Left ventricle myocardium inferior (tissue), 1 donor: ENCODE measurements at regions not wholly inside any gene's neighbourhood (a gene's known extent, or its start where the extent isn't known, plus 50 kb on each side); places are given as distances from the start of the nearest gene placed in this dataset.

Source experiments
- DNase-seq: peaks from one replicate; pipeline ENCODE4 v3.0.0-alpha.2; 2020
- H3K27ac ChIP-seq: fragments of 200-600 bp; replicated peaks from 2 replicates; pipeline ENCODE4 v1.8.0; 2021
- H3K27me3 ChIP-seq: fragments of 200-600 bp; 2 replicates; pipeline ENCODE4 v1.8.0; 2021; ENCODE audit warnings: low read depth
- H3K36me3 ChIP-seq: fragments of 200-600 bp; 2 replicates; pipeline ENCODE4 v1.8.0; 2021
- H3K4me1 ChIP-seq: fragments of 200-600 bp; 2 replicates; pipeline ENCODE4 v1.8.0; 2021
- H3K4me3 ChIP-seq: fragments of 200-600 bp; 2 replicates; pipeline ENCODE4 v1.8.0; 2021; ENCODE audit warnings: mild to moderate bottlenecking, moderate library complexity
- H3K9me3 ChIP-seq: fragments of 200-600 bp; replicated peaks from 2 replicates; pipeline ENCODE4 v1.8.0; 2021
- CTCF ChIP-seq: fragments of 200-600 bp; IDR thresholded peaks from 2 replicates; pipeline ENCODE4 v1.8.0; 2021; ENCODE audit warnings: antibody characterized with exemption, mild to moderate bottlenecking, borderline replicate concordance
- intact Hi-C: fragments of 100-400 bp; cut with micrococcal nuclease; formaldehyde crosslinking; loops from one replicate; pipeline ENCODE4 v1.11.0; 2022
- donor health status: DM: no; HTN: yes; CAD: no; lungs with severe emphysema.

- Histone ChIP-seq H3K27me3 (no peaks in the 10 kb centered on the region), H3K36me3 (no peaks in the 10 kb centered on the region), H3K4me1 (no peaks in the 10 kb centered on the region), H3K27ac (no peak overlapping the region), H3K4me3 (no peak overlapping the region), H3K9me3 (no peaks in the 10 kb centered on the region)
- no peak for DNase-seq
- no peak for TF ChIP-seq CTCF
- intact Hi-C loops: no loop called here
Measured at GRCh38 chr5:82367930-82368329, 89.8 kb upstream of the RPS23 start.

- Histone ChIP-seq H3K4me3 (no peak overlapping the region), H3K36me3 (no peaks in the 10 kb centered on the region), H3K9me3 (no peaks in the 10 kb centered on the region), H3K27me3 (no peaks in the 10 kb centered on the region), H3K4me1 (no peaks in the 10 kb centered on the region), H3K27ac (no peak overlapping the region)
- intact Hi-C loops: no loop called here
- no peak for DNase-seq
- no peak for TF ChIP-seq CTCF
Measured at GRCh38 chr5:82365744-82366228, 87.6 kb upstream of the RPS23 start.

- H3K27ac ChIP-seq: peak overlapping the region; percentile 11
- no peaks in the 10 kb centered on the region for H3K9me3 ChIP-seq
- no peaks in the 10 kb centered on the region for H3K27me3 ChIP-seq
- intact Hi-C loops: no loop called here
- DNase-seq: no peak
- no peak overlapping the region for H3K4me3 ChIP-seq
- no peak for TF ChIP-seq CTCF
- H3K4me1 ChIP-seq: no peaks in the 10 kb centered on the region
- no peaks in the 10 kb centered on the region for H3K36me3 ChIP-seq
Measured at GRCh38 chr5:82365026-82365425, 86.9 kb upstream of the RPS23 start.

GRCh38 chr5:82364497-82364896 lies 86.3 kb upstream of the RPS23 start:
- TF ChIP-seq CTCF: peak; percentile 52
- Histone ChIP-seq H3K9me3 (no peaks in the 10 kb centered on the region), H3K36me3 (no peaks in the 10 kb centered on the region), H3K4me1 (no peaks in the 10 kb centered on the region), H3K4me3 (no peak overlapping the region), H3K27ac (peak overlapping the region; percentile 11), H3K27me3 (no peaks in the 10 kb centered on the region)
- DNase-seq: no peak
- intact Hi-C loops: no loop called here

GRCh38 chr5:82363524-82363923 lies 85.4 kb upstream of the RPS23 start:
- no peak for TF ChIP-seq CTCF
- Histone ChIP-seq H3K27ac (no peak overlapping the region), H3K4me1 (peaks cover 5% of the 10 kb centered on the region), H3K9me3 (no peaks in the 10 kb centered on the region), H3K36me3 (no peaks in the 10 kb centered on the region), H3K4me3 (no peak overlapping the region), H3K27me3 (no peaks in the 10 kb centered on the region)
- intact Hi-C loops: no loop called here
- DNase-seq: no peak

- intact Hi-C loops: no loop called here
- Histone ChIP-seq H3K4me3 (no peak overlapping the region), H3K9me3 (no peaks in the 10 kb centered on the region), H3K36me3 (no peaks in the 10 kb centered on the region), H3K27me3 (no peaks in the 10 kb centered on the region), H3K4me1 (peaks cover 14% of the 10 kb centered on the region), H3K27ac (no peak overlapping the region)
- DNase-seq: no peak
- TF ChIP-seq CTCF: no peak
Measured at GRCh38 chr5:82362636-82363035, 84.5 kb upstream of the RPS23 start.
